Activated naive CD8-positive, alpha-beta T cell treated with anti-CD3 and anti-CD28 coated beads, Interleukin-2, amount 50 U/mL, for 24 hours (primary cell): ENCODE measurements at regions not wholly inside any gene's neighbourhood (a gene's known extent, or its start where the extent isn't known, plus 50 kb on each side); places are given as distances from the start of the nearest gene placed in this dataset.
"Not testable (repeated sequence)": the region's sequence is repeated elsewhere in the genome, so short reads cannot be mapped to it uniquely, and the experiment has no call there.

Source experiments
- ATAC-seq: fragments of 150-1000 bp; cut with Tn5 transposase; one replicate; pipeline ENCODE4 v1.10.0; 2021
- DNase-seq: peaks from one replicate; pipeline ENCODE4 v3.0.0; 2021
- H3K27ac Mint-ChIP-seq: one replicate; pipeline ENCODE4 v1.8.0; 2021; ENCODE audit warnings: mild to moderate bottlenecking, mixed read lengths
- H3K27me3 Mint-ChIP-seq: one replicate; pipeline ENCODE4 v1.8.0; 2021; ENCODE audit warnings: mixed read lengths
- H3K36me3 Mint-ChIP-seq: one replicate; pipeline ENCODE4 v1.8.0; 2021; ENCODE audit warnings: low read depth, mixed read lengths
- H3K4me1 Mint-ChIP-seq: one replicate; pipeline ENCODE4 v1.8.0; 2021; ENCODE audit warnings: mixed read lengths
- H3K4me3 Mint-ChIP-seq: one replicate; pipeline ENCODE4 v1.8.0; 2021; ENCODE audit warnings: mild to moderate bottlenecking, moderate library complexity, mixed read lengths
- H3K9me3 Mint-ChIP-seq: one replicate; pipeline ENCODE4 v1.8.0; 2021; ENCODE audit warnings: mixed read lengths

- Mint-ChIP-seq H3K27ac (no peak overlapping the region), H3K4me1 (no peaks in the 10 kb centered on the region), H3K36me3 (no peaks in the 10 kb centered on the region), H3K4me3 (no peak overlapping the region), H3K9me3 (no peaks in the 10 kb centered on the region), H3K27me3 (peaks cover 3% of the 10 kb centered on the region)
- DNase-seq = no peak
- no peak for ATAC-seq
These were observed 796.3 kb downstream of the DIAPH3 start for GRCh38 chr13:59367467-59367866.

- no peaks in the 10 kb centered on the region for H3K36me3 Mint-ChIP-seq
These were observed 795.8 kb downstream of the DIAPH3 start for GRCh38 chr13:59367904-59368303.

GRCh38 chr13:59368693-59369092 is 795.0 kb downstream of the DIAPH3 start:
- Mint-ChIP-seq H3K27ac (no peak overlapping the region), H3K9me3 (no peaks in the 10 kb centered on the region), H3K4me3 (no peak overlapping the region), H3K27me3 (peaks cover 2% of the 10 kb centered on the region), H3K36me3 (no peaks in the 10 kb centered on the region), H3K4me1 (no peaks in the 10 kb centered on the region)
- DNase-seq (no peak), ATAC-seq (no peak)

More at GRCh38 chr13:59367904-59368303, 795.8 kb downstream of the DIAPH3 start:
- no peak overlapping the region for H3K27ac Mint-ChIP-seq
- no peaks in the 10 kb centered on the region for H3K4me1 Mint-ChIP-seq
- DNase-seq (no peak), ATAC-seq (no peak)
- peaks cover 3% of the 10 kb centered on the region for H3K27me3 Mint-ChIP-seq
- H3K4me3 Mint-ChIP-seq = no peak overlapping the region
- no peaks in the 10 kb centered on the region for H3K9me3 Mint-ChIP-seq

GRCh38 chr13:59371229-59371628 is 792.5 kb downstream of the DIAPH3 start:
- no peak for ATAC-seq
- Mint-ChIP-seq H3K27ac (no peak overlapping the region), H3K27me3 (peaks cover 6% of the 10 kb centered on the region)

GRCh38 chr13:59373341-59373740 is 790.4 kb downstream of the DIAPH3 start:
- H3K27me3 Mint-ChIP-seq = peaks cover 6% of the 10 kb centered on the region
- H3K36me3 Mint-ChIP-seq = no peaks in the 10 kb centered on the region
- H3K27ac Mint-ChIP-seq = no peak overlapping the region
- no peak overlapping the region for H3K4me3 Mint-ChIP-seq
- ATAC-seq (no peak), DNase-seq (no peak)
- H3K4me1 Mint-ChIP-seq = no peaks in the 10 kb centered on the region
- H3K9me3 Mint-ChIP-seq = peaks cover 2% of the 10 kb centered on the region

More at GRCh38 chr13:59371229-59371628, 792.5 kb downstream of the DIAPH3 start:
- no peaks in the 10 kb centered on the region for H3K4me1 Mint-ChIP-seq
- DNase-seq = no peak
- no peaks in the 10 kb centered on the region for H3K9me3 Mint-ChIP-seq
- no peak overlapping the region for H3K4me3 Mint-ChIP-seq
- H3K36me3 Mint-ChIP-seq = no peaks in the 10 kb centered on the region

GRCh38 chr13:59374691-59375090 is 789.0 kb downstream of the DIAPH3 start:
- Mint-ChIP-seq H3K27ac (no peak overlapping the region), H3K27me3 (peaks cover 6% of the 10 kb centered on the region), H3K4me3 (no peak overlapping the region), H3K36me3 (no peaks in the 10 kb centered on the region), H3K9me3 (peaks cover 5% of the 10 kb centered on the region), H3K4me1 (no peaks in the 10 kb centered on the region)
- DNase-seq = no peak
- no peak for ATAC-seq

GRCh38 chr13:59384154-59384553 is 779.6 kb downstream of the DIAPH3 start:
- Mint-ChIP-seq H3K36me3 (no peaks in the 10 kb centered on the region), H3K27me3 (peaks cover 3% of the 10 kb centered on the region), H3K9me3 (peaks cover 7% of the 10 kb centered on the region), H3K4me3 (no peak overlapping the region), H3K27ac (no peak overlapping the region), H3K4me1 (no peaks in the 10 kb centered on the region)
- DNase-seq = no peak
- no peak for ATAC-seq

- no peaks in the 10 kb centered on the region for H3K9me3 Mint-ChIP-seq
- DNase-seq (peak; percentile 40), ATAC-seq (peak; percentile 75)
- H3K27me3 Mint-ChIP-seq = no peaks in the 10 kb centered on the region
- H3K36me3 Mint-ChIP-seq = no peaks in the 10 kb centered on the region
- no peak overlapping the region for H3K27ac Mint-ChIP-seq
- no peak overlapping the region for H3K4me3 Mint-ChIP-seq
- H3K4me1 Mint-ChIP-seq = no peaks in the 10 kb centered on the region
These were observed 772.0 kb downstream of the DIAPH3 start for GRCh38 chr13:59391696-59392095.

GRCh38 chr13:59392328-59392727 is 771.4 kb downstream of the DIAPH3 start:
- DNase-seq = no peak
- no peaks in the 10 kb centered on the region for H3K4me1 Mint-ChIP-seq
- no peak overlapping the region for H3K4me3 Mint-ChIP-seq
- no peaks in the 10 kb centered on the region for H3K36me3 Mint-ChIP-seq
- no peak for ATAC-seq
- H3K27ac Mint-ChIP-seq = no peak overlapping the region
- no peaks in the 10 kb centered on the region for H3K9me3 Mint-ChIP-seq
- no peaks in the 10 kb centered on the region for H3K27me3 Mint-ChIP-seq

- Mint-ChIP-seq H3K4me1 (no peaks in the 10 kb centered on the region), H3K27ac (no peak overlapping the region), H3K36me3 (no peaks in the 10 kb centered on the region), H3K9me3 (no peaks in the 10 kb centered on the region), H3K27me3 (no peaks in the 10 kb centered on the region), H3K4me3 (no peak overlapping the region)
- ATAC-seq (no peak), DNase-seq (no peak)
These were observed 769.2 kb downstream of the DIAPH3 start for GRCh38 chr13:59394496-59394895.

- no peaks in the 10 kb centered on the region for H3K4me1 Mint-ChIP-seq
- no peaks in the 10 kb centered on the region for H3K36me3 Mint-ChIP-seq
- H3K9me3 Mint-ChIP-seq = peaks cover 4% of the 10 kb centered on the region
These were observed 765.6 kb downstream of the DIAPH3 start for GRCh38 chr13:59398127-59398526.

GRCh38 chr13:59398661-59399060 is 765.1 kb downstream of the DIAPH3 start:
- Mint-ChIP-seq H3K27me3 (peaks cover 3% of the 10 kb centered on the region), H3K27ac (no peak overlapping the region), H3K9me3 (peaks cover 8% of the 10 kb centered on the region), H3K4me3 (no peak overlapping the region), H3K36me3 (no peaks in the 10 kb centered on the region), H3K4me1 (no peaks in the 10 kb centered on the region)
- ATAC-seq (no peak), DNase-seq (no peak)

More at GRCh38 chr13:59398127-59398526, 765.6 kb downstream of the DIAPH3 start:
- no peak overlapping the region for H3K27ac Mint-ChIP-seq
- ATAC-seq (no peak), DNase-seq (no peak)
- no peaks in the 10 kb centered on the region for H3K27me3 Mint-ChIP-seq
- H3K4me3 Mint-ChIP-seq = no peak overlapping the region

- peaks cover 3% of the 10 kb centered on the region for H3K27me3 Mint-ChIP-seq
- ATAC-seq (no peak), DNase-seq (no peak)
- no peak overlapping the region for H3K4me3 Mint-ChIP-seq
- H3K9me3 Mint-ChIP-seq = peaks cover 8% of the 10 kb centered on the region
- no peak overlapping the region for H3K27ac Mint-ChIP-seq
- no peaks in the 10 kb centered on the region for H3K36me3 Mint-ChIP-seq
- H3K4me1 Mint-ChIP-seq = no peaks in the 10 kb centered on the region
These were observed 764.2 kb downstream of the DIAPH3 start for GRCh38 chr13:59399513-59399912.

GRCh38 chr13:59404331-59404730 is 759.4 kb downstream of the DIAPH3 start:
- ATAC-seq = no peak
- Mint-ChIP-seq H3K27ac (no peak overlapping the region), H3K9me3 (peaks cover 30% of the 10 kb centered on the region), H3K36me3 (no peaks in the 10 kb centered on the region), H3K4me1 (no peaks in the 10 kb centered on the region), H3K27me3 (peaks cover 3% of the 10 kb centered on the region), H3K4me3 (no peak overlapping the region)
- DNase-seq = no peak

GRCh38 chr13:59407251-59407650 is 756.5 kb downstream of the DIAPH3 start:
- H3K27me3 Mint-ChIP-seq, H3K4me3 Mint-ChIP-seq, H3K36me3 Mint-ChIP-seq, H3K4me1 Mint-ChIP-seq, ATAC-seq, H3K27ac Mint-ChIP-seq, DNase-seq: not testable (repeated sequence)
- peaks cover 30% of the 10 kb centered on the region for H3K9me3 Mint-ChIP-seq

GRCh38 chr13:59408738-59409137 is 755.0 kb downstream of the DIAPH3 start:
- H3K4me3 Mint-ChIP-seq = no peak overlapping the region
- H3K9me3 Mint-ChIP-seq = peaks cover 22% of the 10 kb centered on the region
- DNase-seq (no peak), ATAC-seq (no peak)
- H3K27ac Mint-ChIP-seq = no peak overlapping the region
- H3K4me1 Mint-ChIP-seq = no peaks in the 10 kb centered on the region
- no peaks in the 10 kb centered on the region for H3K36me3 Mint-ChIP-seq
- no peaks in the 10 kb centered on the region for H3K27me3 Mint-ChIP-seq
